ENCODE measurements at regions not wholly inside any gene's neighbourhood (a gene's known extent, or its start where the extent isn't known, plus 50 kb on each side); places are given as distances from the start of the nearest gene placed in this dataset.

GRCh38 chr17:5866978-5867377 lies 203.2 kb upstream of the WSCD1 start:
- ChIA-PET CTCF (no interaction called here), POLR2A (no interaction called here)
- Mint-ChIP-seq H3K4me3 (no peak overlapping the region), H3K27ac (no peak overlapping the region), H3K27me3 (peaks cover 5% of the 10 kb centered on the region), H3K4me1 (no peaks in the 10 kb centered on the region), H3K9me3 (no peaks in the 10 kb centered on the region), H3K36me3 (ENCODE audit: low read depth) (no peaks in the 10 kb centered on the region)
- TF ChIP-seq, protein P1, sequence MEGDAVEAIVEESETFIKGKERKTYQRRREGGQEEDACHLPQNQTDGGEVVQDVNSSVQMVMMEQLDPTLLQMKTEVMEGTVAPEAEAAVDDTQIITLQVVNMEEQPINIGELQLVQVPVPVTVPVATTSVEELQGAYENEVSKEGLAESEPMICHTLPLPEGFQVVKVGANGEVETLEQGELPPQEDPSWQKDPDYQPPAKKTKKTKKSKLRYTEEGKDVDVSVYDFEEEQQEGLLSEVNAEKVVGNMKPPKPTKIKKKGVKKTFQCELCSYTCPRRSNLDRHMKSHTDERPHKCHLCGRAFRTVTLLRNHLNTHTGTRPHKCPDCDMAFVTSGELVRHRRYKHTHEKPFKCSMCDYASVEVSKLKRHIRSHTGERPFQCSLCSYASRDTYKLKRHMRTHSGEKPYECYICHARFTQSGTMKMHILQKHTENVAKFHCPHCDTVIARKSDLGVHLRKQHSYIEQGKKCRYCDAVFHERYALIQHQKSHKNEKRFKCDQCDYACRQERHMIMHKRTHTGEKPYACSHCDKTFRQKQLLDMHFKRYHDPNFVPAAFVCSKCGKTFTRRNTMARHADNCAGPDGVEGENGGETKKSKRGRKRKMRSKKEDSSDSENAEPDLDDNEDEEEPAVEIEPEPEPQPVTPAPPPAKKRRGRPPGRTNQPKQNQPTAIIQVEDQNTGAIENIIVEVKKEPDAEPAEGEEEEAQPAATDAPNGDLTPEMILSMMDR (IDR thresholded peaks at IDR 0.05): no peak
- intact Hi-C loops (cut with micrococcal nuclease): no loop called here
- no peak for ATAC-seq (ENCODE audit: low read depth)
- no peak for DNase-seq

GRCh38 chr17:5869041-5869745 lies 201.0 kb upstream of the WSCD1 start:
- no peak for ATAC-seq (ENCODE audit: low read depth)
- POLR2A ChIA-PET: no interaction called here
- DNase-seq: no peak
- TF ChIP-seq, protein P1 (IDR thresholded peaks at IDR 0.05): no peak
- CTCF ChIA-PET: no interaction called here
- Mint-ChIP-seq H3K27me3 (peaks cover 2% of the 10 kb centered on the region), H3K4me3 (no peak overlapping the region), H3K27ac (no peak overlapping the region), H3K4me1 (no peaks in the 10 kb centered on the region), H3K36me3 (ENCODE audit: low read depth) (no peaks in the 10 kb centered on the region), H3K9me3 (no peaks in the 10 kb centered on the region)
- intact Hi-C loops (cut with micrococcal nuclease): no loop called here

DNA sequence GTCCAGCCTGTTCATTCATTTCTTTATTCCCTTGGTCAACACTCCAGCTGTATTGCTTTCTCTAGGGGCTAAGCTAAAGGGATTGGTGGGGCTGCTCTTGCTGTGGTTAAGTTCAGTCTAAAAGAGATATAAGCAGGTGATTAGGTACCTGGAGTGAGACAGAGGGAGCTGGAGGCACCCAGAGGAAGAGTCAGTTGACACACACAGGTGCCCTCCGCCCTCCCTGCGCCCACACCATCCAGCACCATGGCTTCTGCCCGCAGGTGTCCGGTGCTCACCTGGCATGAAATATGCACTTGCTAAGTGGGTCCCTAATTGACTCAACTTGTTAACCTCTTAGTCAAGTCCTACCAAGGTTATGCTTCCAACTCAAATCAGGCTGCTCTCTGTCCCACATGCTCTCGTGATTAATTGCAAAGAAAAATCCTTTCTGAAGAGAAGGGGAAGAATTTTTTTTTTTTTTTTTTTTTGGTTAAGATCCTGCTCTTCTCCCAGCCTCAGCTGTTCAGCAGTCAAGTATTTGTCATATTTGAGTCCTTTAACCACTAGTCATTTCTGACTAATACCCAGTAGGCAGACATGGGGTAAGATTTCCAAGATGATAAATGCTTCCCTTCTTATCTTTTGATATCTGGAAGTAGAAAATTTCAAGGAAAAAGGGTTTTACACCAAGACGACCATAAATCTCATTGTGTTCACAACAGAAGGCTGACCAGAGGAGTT lies 199.8 kb upstream of the WSCD1 start:
- Mint-ChIP-seq H3K27me3 (peaks cover 2% of the 10 kb centered on the region), H3K4me3 (no peak overlapping the region), H3K27ac (no peak overlapping the region), H3K9me3 (no peaks in the 10 kb centered on the region), H3K36me3 (ENCODE audit: low read depth) (no peaks in the 10 kb centered on the region), H3K4me1 (no peaks in the 10 kb centered on the region)
- no peak for ATAC-seq (ENCODE audit: low read depth)
- intact Hi-C loops (cut with micrococcal nuclease): no loop called here
- ChIA-PET CTCF (no interaction called here), POLR2A (no interaction called here)
- TF ChIP-seq, protein P1 (IDR thresholded peaks at IDR 0.05): no peak
- no peak for DNase-seq

GRCh38 chr17:5871666-5872065 lies 198.5 kb upstream of the WSCD1 start:
- DNase-seq: no peak
- Mint-ChIP-seq H3K36me3 (ENCODE audit: low read depth) (no peaks in the 10 kb centered on the region), H3K4me1 (no peaks in the 10 kb centered on the region), H3K4me3 (no peak overlapping the region), H3K27ac (no peak overlapping the region), H3K9me3 (no peaks in the 10 kb centered on the region), H3K27me3 (peaks cover 3% of the 10 kb centered on the region)
- ChIA-PET POLR2A (no interaction called here), CTCF (no interaction called here)
- intact Hi-C loops (cut with micrococcal nuclease): no loop called here
- TF ChIP-seq, protein P1 (IDR thresholded peaks at IDR 0.05): no peak
- no peak for ATAC-seq (ENCODE audit: low read depth)

DNA sequence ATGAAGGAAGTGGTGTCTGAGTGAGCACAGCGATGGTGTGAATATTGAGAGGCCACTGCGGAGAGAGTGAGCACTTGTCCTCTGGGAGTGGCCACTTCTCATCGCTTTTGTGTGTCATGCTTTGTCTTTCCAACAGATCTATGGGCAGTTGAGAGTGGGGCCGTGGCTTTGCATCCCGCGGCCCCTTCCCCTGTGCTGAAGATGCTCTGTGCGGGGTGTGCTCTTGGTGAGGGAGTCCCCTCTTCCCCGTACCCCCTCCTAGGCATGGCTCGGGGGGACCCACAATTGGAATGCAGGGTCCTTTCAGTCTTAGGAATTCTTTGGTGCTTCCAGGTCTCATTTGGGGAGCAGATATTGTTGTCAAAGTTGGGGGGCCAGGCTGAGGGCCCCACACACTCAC lies 197.3 kb upstream of the WSCD1 start:
- CTCF ChIA-PET: no interaction called here
- no peak for ATAC-seq (ENCODE audit: low read depth)
- no peaks in the 10 kb centered on the region for H3K36me3 Mint-ChIP-seq (ENCODE audit: low read depth)
- no peaks in the 10 kb centered on the region for H3K9me3 Mint-ChIP-seq
- H3K27ac Mint-ChIP-seq: no peak overlapping the region
- H3K4me3 Mint-ChIP-seq: no peak overlapping the region
- intact Hi-C loops (cut with micrococcal nuclease): no loop called here
- peaks cover 4% of the 10 kb centered on the region for H3K27me3 Mint-ChIP-seq
- TF ChIP-seq, protein P1 (IDR thresholded peaks at IDR 0.05): no peak
- POLR2A ChIA-PET: no interaction called here
- no peaks in the 10 kb centered on the region for H3K4me1 Mint-ChIP-seq
- no peak for DNase-seq
